Chondrocyte (in vitro differentiated cells): ENCODE measurements at regions not wholly inside any gene's neighbourhood (a gene's known extent, or its start where the extent isn't known, plus 50 kb on each side); places are given as distances from the start of the nearest gene placed in this dataset.

Experiments used
- DNase-seq: peaks from one replicate; pipeline ENCODE4 v3.0.0; 2021; ENCODE audit warnings: mixed read lengths, low spot score
- H3K27ac Mint-ChIP-seq: one replicate; pipeline ENCODE4 v1.8.0; 2021; ENCODE audit warnings: mild to moderate bottlenecking, moderate library complexity, mixed read lengths; ENCODE audit not compliant: unreplicated experiment
- H3K27me3 Mint-ChIP-seq: 2 replicates; pipeline ENCODE4 v1.8.0; 2021; ENCODE audit warnings: low read depth, mixed read lengths
- H3K36me3 Mint-ChIP-seq: 2 replicates; pipeline ENCODE4 v1.8.0; 2021; ENCODE audit warnings: low read depth, mixed read lengths
- H3K4me1 Mint-ChIP-seq: 2 replicates; pipeline ENCODE4 v1.8.0; 2021; ENCODE audit warnings: low read depth, mild to moderate bottlenecking, mixed read lengths
- H3K4me3 Mint-ChIP-seq: one replicate; pipeline ENCODE4 v1.8.0; 2021; ENCODE audit warnings: mild to moderate bottlenecking, moderate library complexity, mixed read lengths; ENCODE audit not compliant: unreplicated experiment
- H3K9me3 Mint-ChIP-seq: 2 replicates; pipeline ENCODE4 v1.8.0; 2021; ENCODE audit warnings: low read depth, mixed read lengths
- TF ChIP-seq, protein P1 (sequence below): fragments of 200-600 bp; sonication (generic); IDR thresholded peaks from 2 replicates; pipeline ENCODE4 v1.5.0; 2021; ENCODE audit warnings: antibody characterized with exemption, mild to moderate bottlenecking, moderate library complexity

GRCh38 chr1:113269168-113269963 lies 120.9 kb upstream of the MAGI3 start:
- no peak for DNase-seq
- no peak overlapping the region for H3K27ac Mint-ChIP-seq
- no peak overlapping the region for H3K4me3 Mint-ChIP-seq
- peaks cover 19% of the 10 kb centered on the region for H3K27me3 Mint-ChIP-seq
- TF ChIP-seq, protein P1, sequence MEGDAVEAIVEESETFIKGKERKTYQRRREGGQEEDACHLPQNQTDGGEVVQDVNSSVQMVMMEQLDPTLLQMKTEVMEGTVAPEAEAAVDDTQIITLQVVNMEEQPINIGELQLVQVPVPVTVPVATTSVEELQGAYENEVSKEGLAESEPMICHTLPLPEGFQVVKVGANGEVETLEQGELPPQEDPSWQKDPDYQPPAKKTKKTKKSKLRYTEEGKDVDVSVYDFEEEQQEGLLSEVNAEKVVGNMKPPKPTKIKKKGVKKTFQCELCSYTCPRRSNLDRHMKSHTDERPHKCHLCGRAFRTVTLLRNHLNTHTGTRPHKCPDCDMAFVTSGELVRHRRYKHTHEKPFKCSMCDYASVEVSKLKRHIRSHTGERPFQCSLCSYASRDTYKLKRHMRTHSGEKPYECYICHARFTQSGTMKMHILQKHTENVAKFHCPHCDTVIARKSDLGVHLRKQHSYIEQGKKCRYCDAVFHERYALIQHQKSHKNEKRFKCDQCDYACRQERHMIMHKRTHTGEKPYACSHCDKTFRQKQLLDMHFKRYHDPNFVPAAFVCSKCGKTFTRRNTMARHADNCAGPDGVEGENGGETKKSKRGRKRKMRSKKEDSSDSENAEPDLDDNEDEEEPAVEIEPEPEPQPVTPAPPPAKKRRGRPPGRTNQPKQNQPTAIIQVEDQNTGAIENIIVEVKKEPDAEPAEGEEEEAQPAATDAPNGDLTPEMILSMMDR, result no peak
- H3K4me1 Mint-ChIP-seq, result no peaks in the 10 kb centered on the region
- no peaks in the 10 kb centered on the region for H3K36me3 Mint-ChIP-seq
- no peaks in the 10 kb centered on the region for H3K9me3 Mint-ChIP-seq

- no peaks in the 10 kb centered on the region for H3K36me3 Mint-ChIP-seq
- no peak overlapping the region for H3K27ac Mint-ChIP-seq
- H3K9me3 Mint-ChIP-seq, result no peaks in the 10 kb centered on the region
- no peak overlapping the region for H3K4me3 Mint-ChIP-seq
- no peak for DNase-seq
- H3K27me3 Mint-ChIP-seq, result peaks cover 24% of the 10 kb centered on the region
- TF ChIP-seq, protein P1, result no peak
- H3K4me1 Mint-ChIP-seq, result no peaks in the 10 kb centered on the region
These were observed 119.3 kb upstream of the MAGI3 start for GRCh38 chr1:113271039-113271438.

GRCh38 chr1:113275083-113275482 lies 115.2 kb upstream of the MAGI3 start:
- TF ChIP-seq, protein P1, result no peak
- H3K36me3 Mint-ChIP-seq, result no peaks in the 10 kb centered on the region
- H3K4me1 Mint-ChIP-seq, result no peaks in the 10 kb centered on the region
- H3K27me3 Mint-ChIP-seq, result peaks cover 35% of the 10 kb centered on the region
- H3K9me3 Mint-ChIP-seq, result no peaks in the 10 kb centered on the region
- no peak overlapping the region for H3K27ac Mint-ChIP-seq
- DNase-seq, result no peak
- H3K4me3 Mint-ChIP-seq, result no peak overlapping the region

DNA sequence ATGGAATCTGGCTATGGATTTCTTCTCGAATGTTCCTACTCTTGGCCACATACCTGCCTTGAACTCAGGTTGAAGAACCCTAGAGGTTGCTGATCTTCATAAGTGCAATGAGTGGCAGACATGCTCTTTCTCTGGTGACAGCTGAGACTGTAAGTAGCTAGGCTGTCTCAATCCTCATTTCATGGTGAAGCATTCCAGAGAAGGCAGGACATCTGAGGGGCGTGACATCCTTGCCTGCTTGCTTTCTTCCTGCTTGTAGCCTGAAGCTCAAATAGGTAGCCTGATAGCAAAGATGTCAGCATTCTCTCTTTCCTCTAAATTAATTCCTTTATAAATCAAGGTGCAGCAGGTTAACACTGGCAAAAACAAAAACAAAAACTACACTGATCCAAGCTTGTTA lies 114.6 kb upstream of the MAGI3 start:
- TF ChIP-seq, protein P1, result no peak
- peaks cover 41% of the 10 kb centered on the region for H3K27me3 Mint-ChIP-seq
- no peak overlapping the region for H3K27ac Mint-ChIP-seq
- no peak for DNase-seq
- H3K9me3 Mint-ChIP-seq, result no peaks in the 10 kb centered on the region
- no peaks in the 10 kb centered on the region for H3K4me1 Mint-ChIP-seq
- H3K36me3 Mint-ChIP-seq, result no peaks in the 10 kb centered on the region
- H3K4me3 Mint-ChIP-seq, result no peak overlapping the region

DNA sequence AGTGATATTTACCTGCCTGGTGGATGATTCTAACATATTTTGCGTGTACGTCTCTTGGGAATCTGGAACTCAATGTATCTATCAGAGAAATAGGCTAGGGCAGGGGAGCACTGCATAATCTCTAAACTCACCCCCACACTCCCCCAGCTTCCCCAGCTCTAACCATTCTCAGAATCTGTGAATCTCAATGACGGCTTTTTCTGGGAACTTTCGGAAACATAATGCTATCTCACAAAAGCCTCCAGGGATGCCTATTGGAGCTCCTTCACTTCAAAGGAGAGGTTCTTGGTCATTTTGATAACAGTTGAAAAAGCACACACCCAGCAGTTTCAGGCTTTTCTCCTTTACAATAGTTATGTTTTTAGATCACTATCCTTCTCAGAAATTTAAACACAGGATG lies 113.8 kb upstream of the MAGI3 start:
- TF ChIP-seq, protein P1, result no peak

More for the DNA sequence above, 113.8 kb upstream of the MAGI3 start:
- Mint-ChIP-seq H3K4me1 (no peaks in the 10 kb centered on the region), H3K36me3 (no peaks in the 10 kb centered on the region), H3K9me3 (no peaks in the 10 kb centered on the region), H3K4me3 (no peak overlapping the region), H3K27ac (no peak overlapping the region), H3K27me3 (peaks cover 47% of the 10 kb centered on the region)
- DNase-seq, result no peak
